ENCODE measurements at regions not wholly inside any gene's neighbourhood (a gene's known extent, or its start where the extent isn't known, plus 50 kb on each side); places are given as distances from the start of the nearest gene placed in this dataset.

- TF ChIP-seq POLR2AphosphoS5 (IDR thresholded peaks at IDR 0.05), result no peak
- TF ChIP-seq, protein P1, sequence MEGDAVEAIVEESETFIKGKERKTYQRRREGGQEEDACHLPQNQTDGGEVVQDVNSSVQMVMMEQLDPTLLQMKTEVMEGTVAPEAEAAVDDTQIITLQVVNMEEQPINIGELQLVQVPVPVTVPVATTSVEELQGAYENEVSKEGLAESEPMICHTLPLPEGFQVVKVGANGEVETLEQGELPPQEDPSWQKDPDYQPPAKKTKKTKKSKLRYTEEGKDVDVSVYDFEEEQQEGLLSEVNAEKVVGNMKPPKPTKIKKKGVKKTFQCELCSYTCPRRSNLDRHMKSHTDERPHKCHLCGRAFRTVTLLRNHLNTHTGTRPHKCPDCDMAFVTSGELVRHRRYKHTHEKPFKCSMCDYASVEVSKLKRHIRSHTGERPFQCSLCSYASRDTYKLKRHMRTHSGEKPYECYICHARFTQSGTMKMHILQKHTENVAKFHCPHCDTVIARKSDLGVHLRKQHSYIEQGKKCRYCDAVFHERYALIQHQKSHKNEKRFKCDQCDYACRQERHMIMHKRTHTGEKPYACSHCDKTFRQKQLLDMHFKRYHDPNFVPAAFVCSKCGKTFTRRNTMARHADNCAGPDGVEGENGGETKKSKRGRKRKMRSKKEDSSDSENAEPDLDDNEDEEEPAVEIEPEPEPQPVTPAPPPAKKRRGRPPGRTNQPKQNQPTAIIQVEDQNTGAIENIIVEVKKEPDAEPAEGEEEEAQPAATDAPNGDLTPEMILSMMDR (IDR thresholded peaks at IDR 0.05), result no peak
Measured at GRCh38 chr12:61584943-61585342, 675.3 kb upstream of the USP15 start.
